ENCODE measurements at regions not wholly inside any gene's neighbourhood (a gene's known extent, or its start where the extent isn't known, plus 50 kb on each side); places are given as distances from the start of the nearest gene placed in this dataset.

- TF ChIP-seq HNF1A (IDR thresholded peaks at IDR 0.05; ENCODE audit: low read depth) (no peak), HNF1A (CRISPR knock-in tag; IDR thresholded peaks at IDR 0.05; ENCODE audit: borderline replicate concordance) (peak; percentile 75; the same call in 1 of the 2 replicates), RELA (CRISPR knock-in tag; IDR thresholded peaks at IDR 0.05) (no peak), ATM (IDR thresholded peaks at IDR 0.05; ENCODE audit: borderline replicate concordance) (no peak), ZEB1 (IDR thresholded peaks at IDR 0.05; ENCODE audit: insufficient replicate concordance, low read depth) (no peak), SRY (CRISPR knock-in tag; IDR thresholded peaks at IDR 0.05) (no peak; the same call in 1 of the 2 replicates), FOXC1 (CRISPR knock-in tag; IDR thresholded peaks at IDR 0.05; ENCODE audit: borderline replicate concordance) (peak; percentile 89)
- TF ChIP-seq, protein P1, sequence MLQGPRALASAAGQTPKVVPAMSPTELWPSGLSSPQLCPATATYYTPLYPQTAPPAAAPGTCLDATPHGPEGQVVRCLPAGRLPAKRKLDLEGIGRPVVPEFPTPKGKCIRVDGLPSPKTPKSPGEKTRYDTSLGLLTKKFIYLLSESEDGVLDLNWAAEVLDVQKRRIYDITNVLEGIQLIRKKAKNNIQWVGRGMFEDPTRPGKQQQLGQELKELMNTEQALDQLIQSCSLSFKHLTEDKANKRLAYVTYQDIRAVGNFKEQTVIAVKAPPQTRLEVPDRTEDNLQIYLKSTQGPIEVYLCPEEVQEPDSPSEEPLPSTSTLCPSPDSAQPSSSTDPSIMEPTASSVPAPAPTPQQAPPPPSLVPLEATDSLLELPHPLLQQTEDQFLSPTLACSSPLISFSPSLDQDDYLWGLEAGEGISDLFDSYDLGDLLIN (CRISPR knock-in tag; IDR thresholded peaks at IDR 0.05; ENCODE audit: borderline replicate concordance): peak; percentile 61; the same call in 1 of the 2 replicates
- TF ChIP-seq, protein P2, sequence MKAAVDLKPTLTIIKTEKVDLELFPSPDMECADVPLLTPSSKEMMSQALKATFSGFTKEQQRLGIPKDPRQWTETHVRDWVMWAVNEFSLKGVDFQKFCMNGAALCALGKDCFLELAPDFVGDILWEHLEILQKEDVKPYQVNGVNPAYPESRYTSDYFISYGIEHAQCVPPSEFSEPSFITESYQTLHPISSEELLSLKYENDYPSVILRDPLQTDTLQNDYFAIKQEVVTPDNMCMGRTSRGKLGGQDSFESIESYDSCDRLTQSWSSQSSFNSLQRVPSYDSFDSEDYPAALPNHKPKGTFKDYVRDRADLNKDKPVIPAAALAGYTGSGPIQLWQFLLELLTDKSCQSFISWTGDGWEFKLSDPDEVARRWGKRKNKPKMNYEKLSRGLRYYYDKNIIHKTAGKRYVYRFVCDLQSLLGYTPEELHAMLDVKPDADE (CRISPR knock-in tag; IDR thresholded peaks at IDR 0.05): no peak
- TF ChIP-seq, protein P3, sequence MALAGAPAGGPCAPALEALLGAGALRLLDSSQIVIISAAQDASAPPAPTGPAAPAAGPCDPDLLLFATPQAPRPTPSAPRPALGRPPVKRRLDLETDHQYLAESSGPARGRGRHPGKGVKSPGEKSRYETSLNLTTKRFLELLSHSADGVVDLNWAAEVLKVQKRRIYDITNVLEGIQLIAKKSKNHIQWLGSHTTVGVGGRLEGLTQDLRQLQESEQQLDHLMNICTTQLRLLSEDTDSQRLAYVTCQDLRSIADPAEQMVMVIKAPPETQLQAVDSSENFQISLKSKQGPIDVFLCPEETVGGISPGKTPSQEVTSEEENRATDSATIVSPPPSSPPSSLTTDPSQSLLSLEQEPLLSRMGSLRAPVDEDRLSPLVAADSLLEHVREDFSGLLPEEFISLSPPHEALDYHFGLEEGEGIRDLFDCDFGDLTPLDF (CRISPR knock-in tag; IDR thresholded peaks at IDR 0.05): peak; percentile 71; the same call in 1 of the 2 replicates
- TF ChIP-seq, protein P4, sequence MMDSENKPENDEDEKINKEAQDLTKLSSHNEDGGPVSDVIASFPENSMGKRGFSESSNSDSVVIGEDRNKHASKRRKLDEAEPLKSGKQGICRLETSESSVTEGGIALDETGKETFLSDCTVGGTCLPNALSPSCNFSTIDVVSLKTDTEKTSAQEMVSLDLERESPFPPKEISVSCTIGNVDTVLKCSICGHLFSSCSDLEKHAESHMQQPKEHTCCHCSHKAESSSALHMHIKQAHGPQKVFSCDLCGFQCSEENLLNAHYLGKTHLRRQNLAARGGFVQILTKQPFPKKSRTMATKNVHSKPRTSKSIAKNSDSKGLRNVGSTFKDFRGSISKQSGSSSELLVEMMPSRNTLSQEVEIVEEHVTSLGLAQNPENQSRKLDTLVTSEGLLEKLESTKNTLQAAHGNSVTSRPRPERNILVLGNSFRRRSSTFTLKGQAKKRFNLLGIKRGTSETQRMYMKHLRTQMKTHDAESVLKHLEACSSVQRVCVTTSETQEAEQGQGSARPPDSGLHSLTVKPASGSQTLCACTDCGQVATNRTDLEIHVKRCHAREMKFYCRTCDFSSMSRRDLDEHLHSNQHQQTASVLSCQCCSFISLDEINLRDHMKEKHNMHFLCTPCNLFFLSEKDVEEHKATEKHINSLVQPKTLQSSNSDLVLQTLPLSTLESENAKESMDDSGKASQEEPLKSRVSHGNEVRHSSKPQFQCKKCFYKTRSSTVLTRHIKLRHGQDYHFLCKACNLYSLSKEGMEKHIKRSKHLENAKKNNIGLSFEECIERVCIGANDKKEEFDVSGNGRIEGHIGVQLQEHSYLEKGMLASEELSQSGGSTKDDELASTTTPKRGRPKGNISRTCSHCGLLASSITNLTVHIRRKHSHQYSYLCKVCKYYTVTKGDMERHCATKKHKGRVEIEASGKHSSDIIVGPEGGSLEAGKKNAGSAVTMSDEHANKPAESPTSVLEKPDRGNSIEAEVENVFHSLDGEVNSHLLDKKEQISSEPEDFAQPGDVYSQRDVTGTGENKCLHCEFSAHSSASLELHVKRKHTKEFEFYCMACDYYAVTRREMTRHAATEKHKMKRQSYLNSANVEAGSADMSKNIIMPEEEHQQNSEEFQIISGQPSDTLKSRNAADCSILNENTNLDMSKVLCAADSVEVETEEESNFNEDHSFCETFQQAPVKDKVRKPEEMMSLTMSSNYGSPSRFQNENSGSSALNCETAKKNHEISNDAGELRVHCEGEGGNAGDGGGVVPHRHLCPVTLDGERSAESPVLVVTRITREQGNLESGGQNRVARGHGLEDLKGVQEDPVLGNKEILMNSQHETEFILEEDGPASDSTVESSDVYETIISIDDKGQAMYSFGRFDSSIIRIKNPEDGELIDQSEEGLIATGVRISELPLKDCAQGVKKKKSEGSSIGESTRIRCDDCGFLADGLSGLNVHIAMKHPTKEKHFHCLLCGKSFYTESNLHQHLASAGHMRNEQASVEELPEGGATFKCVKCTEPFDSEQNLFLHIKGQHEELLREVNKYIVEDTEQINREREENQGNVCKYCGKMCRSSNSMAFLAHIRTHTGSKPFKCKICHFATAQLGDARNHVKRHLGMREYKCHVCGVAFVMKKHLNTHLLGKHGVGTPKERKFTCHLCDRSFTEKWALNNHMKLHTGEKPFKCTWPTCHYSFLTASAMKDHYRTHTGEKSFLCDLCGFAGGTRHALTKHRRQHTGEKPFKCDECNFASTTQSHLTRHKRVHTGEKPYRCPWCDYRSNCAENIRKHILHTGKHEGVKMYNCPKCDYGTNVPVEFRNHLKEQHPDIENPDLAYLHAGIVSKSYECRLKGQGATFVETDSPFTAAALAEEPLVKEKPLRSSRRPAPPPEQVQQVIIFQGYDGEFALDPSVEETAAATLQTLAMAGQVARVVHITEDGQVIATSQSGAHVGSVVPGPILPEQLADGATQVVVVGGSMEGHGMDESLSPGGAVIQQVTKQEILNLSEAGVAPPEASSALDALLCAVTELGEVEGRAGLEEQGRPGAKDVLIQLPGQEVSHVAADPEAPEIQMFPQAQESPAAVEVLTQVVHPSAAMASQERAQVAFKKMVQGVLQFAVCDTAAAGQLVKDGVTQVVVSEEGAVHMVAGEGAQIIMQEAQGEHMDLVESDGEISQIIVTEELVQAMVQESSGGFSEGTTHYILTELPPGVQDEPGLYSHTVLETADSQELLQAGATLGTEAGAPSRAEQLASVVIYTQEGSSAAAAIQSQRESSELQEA (CRISPR knock-in tag; IDR thresholded peaks at IDR 0.05; ENCODE audit: not compliant biosample characterization): peak; percentile 38
Observed at GRCh38 chr7:149624419-149625339, 127.1 kb upstream of the ZNF746 start (continued).

Measured in HepG2 (cell line).